Transverse colon (tissue), 3 donors: ENCODE measurements at regions not wholly inside any gene's neighbourhood (a gene's known extent, or its start where the extent isn't known, plus 50 kb on each side); places are given as distances from the start of the nearest gene placed in this dataset.

Experiments used
- CTCF ChIP-seq, 5 experiments: fragments of 200-600 bp in 3 of 5; fragments of 450-650 bp in 2 of 5; sonication (generic) in 3 of 5; IDR thresholded peaks; 1 replicate in 2 of 5; 2 replicates in 3 of 5; pipeline ENCODE4 v1.5.1; 2016 to 2017; ENCODE audit warnings: antibody characterized with exemption in 5 of 5, inconsistent platforms in 3 of 5, mild to moderate bottlenecking in 2 of 5, moderate library complexity in 1 of 5
- POLR2A ChIP-seq: fragments of 450-650 bp; IDR thresholded peaks from one replicate; pipeline ENCODE4 v1.6.1; 2016; ENCODE audit warnings: antibody characterized with exemption, mild to moderate bottlenecking, moderate library complexity

GRCh38 chr12:46518169-46518568 lies 145.6 kb upstream of the SLC38A2 start:
- TF ChIP-seq CTCF (IDR thresholded peaks at IDR 0.05): no peak
- no peak for TF ChIP-seq POLR2A
